Stimulated activated CD4-positive, alpha-beta T cell treated with anti-CD3 and anti-CD28 coated beads, Interleukin-12 subunit alpha, Interleukin-12 subunit beta, amount 100 ng/mL, for 48 hours (primary cell): ENCODE measurements at regions not wholly inside any gene's neighbourhood (a gene's known extent, or its start where the extent isn't known, plus 50 kb on each side); places are given as distances from the start of the nearest gene placed in this dataset.
"Not testable (repeated sequence)": the region's sequence is repeated elsewhere in the genome, so short reads cannot be mapped to it uniquely, and the experiment has no call there.

Experiments used
- DNase-seq, 3 donors: peaks; one replicate each; pipeline ENCODE4 v3.0.0-alpha.2; 2020; ENCODE audit warnings: low read depth in 2 of 3, low spot score in 1 of 3

DNA sequence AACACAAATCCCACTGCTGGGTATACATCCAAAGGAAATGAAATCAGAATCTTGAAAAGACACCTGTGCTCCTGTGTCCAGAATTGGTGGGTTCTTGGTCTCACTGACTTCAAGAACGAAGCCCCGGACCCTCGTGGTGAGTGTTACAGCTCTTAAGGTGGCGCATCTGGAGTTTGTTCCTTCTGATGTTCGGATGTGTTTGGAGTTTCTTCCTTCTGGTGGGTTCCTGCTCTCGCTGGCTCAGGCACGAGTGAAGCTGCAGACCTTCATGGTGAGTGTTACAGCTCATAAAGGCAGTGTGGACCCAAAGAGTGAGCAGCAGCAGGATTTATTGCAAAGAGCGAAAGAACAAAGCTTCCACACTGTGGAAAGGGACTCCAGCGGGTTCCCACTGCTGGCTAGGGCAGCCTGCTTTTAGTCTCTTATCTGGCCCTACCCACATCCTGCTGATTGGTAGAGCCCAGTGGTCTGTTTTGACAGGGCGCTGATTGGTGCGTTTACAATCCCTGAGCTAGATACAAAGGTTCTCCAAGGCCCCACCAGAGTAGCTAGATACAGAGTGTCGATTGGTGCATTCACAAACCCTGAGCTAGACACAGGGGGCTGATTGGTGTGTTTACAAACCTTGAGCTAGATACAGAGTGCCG lies 80.0 kb upstream of the RGPD4 start:
- DNase-seq = not testable (repeated sequence)

DNA sequence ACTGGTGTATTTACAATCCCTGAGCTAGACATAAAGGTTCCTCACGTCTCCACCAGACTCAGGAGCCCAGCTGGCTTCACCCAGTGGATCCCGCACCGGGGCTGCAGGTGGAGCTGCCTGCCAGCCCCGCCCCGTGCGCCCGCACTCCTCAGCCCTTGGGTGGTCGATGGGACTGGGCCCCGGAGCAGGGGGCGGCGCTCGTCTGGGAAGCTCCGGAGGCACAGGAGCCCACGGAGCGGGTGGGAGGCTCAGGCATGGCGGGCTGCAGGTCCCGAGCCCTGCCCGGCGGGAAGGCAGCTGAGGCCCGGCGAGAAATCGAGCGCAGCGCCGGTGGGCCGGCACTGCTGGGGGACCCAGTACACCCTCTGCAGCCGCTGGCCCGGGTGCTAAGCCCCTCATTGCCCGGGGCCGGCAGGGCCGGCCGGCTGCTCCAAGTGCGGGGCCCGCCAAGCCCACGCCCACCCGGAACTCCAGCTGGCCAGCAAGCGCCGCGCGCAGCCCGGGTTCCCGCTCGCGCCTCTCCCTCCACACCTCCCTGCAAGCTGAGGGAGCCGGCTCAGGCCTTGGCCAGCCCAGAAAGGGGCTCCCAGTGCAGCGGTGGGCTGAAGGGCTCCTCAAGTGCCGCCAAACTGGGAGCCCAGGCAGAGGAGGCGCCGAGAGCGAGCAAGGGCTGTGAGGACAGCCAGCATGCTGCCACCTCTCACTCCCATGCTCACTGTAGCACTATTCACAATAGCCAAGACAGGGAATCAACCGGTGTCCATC lies 79.3 kb upstream of the RGPD4 start:
- DNase-seq = not testable (repeated sequence)

DNA sequence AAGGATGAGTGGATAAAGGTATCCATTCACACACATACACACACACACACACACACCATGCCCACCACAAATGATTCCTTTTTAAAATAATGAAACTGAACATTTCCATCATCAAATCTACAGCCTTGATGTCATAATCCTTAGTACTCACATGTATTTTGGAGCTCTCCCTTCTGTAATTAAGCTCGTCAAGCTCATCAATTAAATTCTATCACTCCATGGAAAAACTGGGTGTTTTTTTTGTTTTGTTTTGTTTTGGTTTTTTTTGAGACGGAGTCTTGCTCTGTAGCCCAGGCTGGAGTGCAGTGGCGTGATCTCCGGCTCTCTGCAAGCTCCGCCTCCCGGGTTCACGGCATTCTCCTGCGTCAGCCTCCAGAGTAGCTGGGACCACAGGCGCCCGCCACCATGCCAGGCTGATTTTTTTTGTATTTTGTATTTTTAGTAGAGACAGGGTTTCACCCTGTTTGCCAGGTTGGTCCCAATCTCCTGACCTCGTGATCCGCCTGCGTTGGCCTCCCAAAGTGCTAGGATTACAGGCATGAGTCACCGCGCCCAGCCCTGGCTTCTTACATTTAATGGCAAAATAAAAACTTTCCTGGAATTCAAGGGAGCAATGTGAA lies 78.6 kb upstream of the RGPD4 start:
- no peak for DNase-seq

DNA sequence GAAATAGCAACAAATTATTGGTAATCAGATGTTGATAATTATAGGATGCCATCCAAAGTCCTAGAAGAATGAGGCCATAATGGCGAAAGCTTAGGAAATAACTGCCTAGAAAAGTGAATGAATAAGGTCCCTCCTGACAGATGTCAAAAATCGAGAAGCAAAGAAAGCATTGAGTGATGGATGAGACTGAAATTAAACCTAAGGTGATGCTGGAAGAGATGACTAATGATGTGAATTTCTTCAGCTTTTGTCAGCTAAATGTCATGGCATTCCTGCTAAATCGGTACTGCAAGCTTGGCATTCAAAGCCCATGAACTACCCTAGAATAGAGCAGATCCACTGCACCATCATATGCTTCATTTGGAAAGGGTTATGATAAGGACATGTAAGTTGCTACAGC lies 74.8 kb upstream of the RGPD4 start:
- no peak for DNase-seq

DNA sequence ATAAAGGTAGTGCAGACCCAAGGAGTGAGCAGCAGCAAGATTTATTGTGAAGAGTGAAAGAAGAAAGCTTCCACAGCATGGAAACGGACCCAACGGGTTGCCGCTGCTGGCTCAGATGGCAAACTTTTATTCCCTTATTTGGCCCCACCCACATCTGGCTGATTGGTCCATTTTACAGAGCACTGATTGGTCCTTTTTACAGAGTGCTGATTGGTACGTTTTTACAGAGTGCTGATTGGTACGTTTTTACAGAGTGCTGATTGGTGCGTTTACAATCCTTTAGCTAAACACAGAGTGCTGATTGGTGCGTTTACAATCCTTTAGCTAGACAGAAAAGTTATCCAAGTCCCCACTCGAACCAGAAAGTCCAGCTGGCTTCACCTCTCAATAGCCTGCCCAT lies 72.9 kb upstream of the RGPD4 start:
- not testable (repeated sequence) for DNase-seq

DNA sequence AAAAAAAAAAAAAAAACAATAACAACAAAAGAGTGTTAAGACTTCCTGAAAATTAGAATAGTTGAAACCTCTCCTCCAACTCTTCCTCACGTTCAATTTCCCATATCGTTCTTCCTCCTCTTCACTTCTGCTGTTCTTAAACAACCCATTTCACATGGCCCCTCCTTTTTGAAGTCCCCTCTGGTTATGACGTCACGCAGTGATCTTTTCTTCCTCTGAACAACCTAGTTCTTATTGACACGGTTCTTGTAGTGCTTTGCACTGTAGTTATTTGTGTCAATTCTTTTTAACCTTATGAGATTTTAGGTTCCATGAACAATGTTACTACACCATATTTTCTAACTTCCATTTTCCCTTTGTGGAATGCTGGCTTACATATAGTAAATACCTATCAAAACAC lies 69.5 kb upstream of the RGPD4 start:
- no peak for DNase-seq

DNA sequence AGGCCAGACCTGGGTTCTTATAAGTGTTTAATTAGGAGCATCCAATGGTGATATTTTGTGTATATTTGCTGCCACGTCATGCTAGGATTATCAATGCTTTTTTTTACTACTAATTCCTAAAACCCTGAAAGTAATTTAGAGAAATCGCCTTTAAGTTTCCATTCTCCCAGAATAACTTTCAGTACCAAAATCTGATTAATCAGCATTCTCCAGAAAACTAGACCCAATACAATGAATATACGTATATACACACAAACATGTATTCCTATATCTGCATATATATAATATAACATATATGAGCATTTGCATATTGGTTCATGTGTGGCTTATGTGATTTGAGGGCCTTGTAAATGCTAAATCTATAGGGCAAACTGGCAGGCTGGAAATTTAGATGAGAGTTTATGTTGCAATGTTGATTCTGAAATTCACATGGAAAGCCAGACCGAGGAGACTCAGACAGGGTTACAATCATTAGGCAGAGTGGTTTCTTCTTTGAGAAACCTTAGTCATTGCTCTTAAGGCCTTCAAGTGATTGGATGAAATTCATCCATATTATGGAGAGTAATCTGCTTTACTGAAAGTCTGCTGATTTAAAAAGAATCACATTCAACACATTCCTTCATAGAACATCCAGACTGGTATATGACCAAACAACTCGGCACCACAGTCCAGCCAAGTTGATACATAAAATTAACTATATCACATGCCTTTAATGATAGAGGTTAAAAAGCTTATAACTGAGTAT lies 65.9 kb upstream of the RGPD4 start:
- no peak for DNase-seq

DNA sequence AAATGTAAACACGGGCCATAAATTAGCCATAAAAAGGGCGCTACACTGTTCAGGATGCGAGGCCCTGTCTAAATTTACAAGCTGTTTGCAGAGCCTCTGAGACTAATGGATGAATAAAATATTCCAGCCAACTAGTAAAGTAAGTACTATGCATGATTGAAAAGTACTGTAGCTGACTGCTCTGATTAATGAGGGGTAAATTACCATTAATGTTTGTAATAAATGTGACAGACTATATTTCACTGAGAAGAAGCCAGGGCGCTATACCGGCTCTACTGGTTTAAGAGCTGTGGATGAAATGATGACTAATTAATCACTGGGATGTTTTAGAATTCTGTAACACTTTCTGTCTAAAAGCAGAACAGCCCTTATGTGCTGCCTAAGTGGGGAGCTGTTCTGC lies 54.3 kb upstream of the RGPD4 start:
- DNase-seq = no peak

DNA sequence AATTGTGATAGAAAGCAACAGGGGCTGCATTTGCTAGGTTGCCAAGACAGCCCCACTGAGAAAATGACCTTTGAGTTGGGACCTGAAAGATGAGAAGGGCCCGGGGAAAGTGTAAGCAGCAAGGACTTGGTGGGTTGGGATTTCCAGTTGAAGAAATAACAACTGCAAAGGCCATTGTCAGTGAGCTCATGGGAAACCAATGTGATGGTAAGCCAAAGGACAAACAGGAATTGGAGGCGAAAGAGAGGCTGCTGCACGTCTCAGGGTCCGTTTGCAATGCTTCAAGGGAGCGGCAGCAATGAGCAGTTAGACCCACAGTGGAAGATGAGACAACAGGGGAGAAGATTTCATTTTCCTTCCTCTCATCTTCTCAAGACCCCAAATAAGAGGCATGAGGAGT lies 51.5 kb upstream of the RGPD4 start:
- no peak for DNase-seq

DNA sequence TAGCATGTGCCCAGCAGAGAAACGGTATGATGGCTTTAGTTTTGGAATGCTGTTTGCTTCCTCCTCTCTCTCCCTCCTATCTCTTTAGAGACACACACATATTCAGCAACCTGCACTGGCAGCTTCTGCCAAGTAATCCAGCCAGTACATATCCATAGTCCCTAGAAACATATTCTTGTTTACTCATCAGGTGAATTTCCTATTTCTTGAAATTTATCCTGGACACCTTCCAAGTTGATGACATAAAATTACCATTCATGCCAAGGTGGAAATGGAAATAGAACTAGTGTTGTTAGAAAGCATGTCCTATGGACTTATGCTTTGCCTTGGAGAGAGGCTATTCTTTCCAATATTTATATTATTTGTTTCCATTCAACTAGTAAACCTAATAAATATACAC lies 50.9 kb upstream of the RGPD4 start:
- no peak for DNase-seq

DNA sequence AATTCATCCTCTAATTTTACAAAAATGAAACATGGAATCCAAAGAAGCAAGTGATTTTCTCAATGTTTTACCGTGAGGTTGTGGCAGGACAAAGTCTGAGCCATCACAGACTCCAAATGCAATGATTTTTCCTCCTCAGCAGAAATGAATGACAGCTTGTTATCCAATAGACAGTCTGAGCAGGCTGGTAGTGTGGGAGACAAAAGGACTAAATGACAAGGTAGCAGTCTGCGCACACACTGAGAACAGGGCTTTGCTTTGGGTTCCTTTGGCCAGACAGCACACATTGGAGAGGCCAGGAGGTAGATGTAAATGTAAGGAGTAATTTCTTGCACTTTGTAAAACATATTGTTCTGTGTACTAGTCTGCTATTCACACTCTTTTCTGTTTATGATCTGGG lies 50.3 kb upstream of the RGPD4 start:
- no peak for DNase-seq
